GM12878 (cell line): ENCODE measurements at regions not wholly inside any gene's neighbourhood (a gene's known extent, or its start where the extent isn't known, plus 50 kb on each side); places are given as distances from the start of the nearest gene placed in this dataset.

Experiments
- BACH1 ChIP-seq: fragments of 450-650 bp; IDR thresholded peaks from 2 replicates; pipeline ENCODE4 v1.6.1; 2017; ENCODE audit warnings: mild to moderate bottlenecking, borderline replicate concordance
- BRCA1 ChIP-seq: IDR thresholded peaks from 2 replicates; pipeline ENCODE4 v1.6.1; 2011; ENCODE audit warnings: low read depth, low read length, improper control_type of control experiment
- NBN ChIP-seq: fragments of 450-650 bp; IDR thresholded peaks from 2 replicates; pipeline ENCODE4 v1.6.1; 2016
- SMARCA5 ChIP-seq: fragments of 450-650 bp; IDR thresholded peaks from 2 replicates; pipeline ENCODE4 v1.6.1; 2017; ENCODE audit warnings: mild to moderate bottlenecking
- TF ChIP-seq, protein P1 (sequence below): IDR thresholded peaks from 2 replicates; pipeline ENCODE4 v1.6.1; 2012; ENCODE audit warnings: improper control_type of control experiment, low read depth, low read length; ENCODE audit not compliant: insufficient replicate concordance
- TF ChIP-seq, protein P2 (sequence below): fragments of 450-650 bp; IDR thresholded peaks from 2 replicates; pipeline ENCODE4 v1.6.1; 2017; ENCODE audit warnings: mild to moderate bottlenecking, low read depth, inconsistent platforms; ENCODE audit not compliant: poor library complexity, severe bottlenecking
- TF ChIP-seq, protein P3 (sequence below): IDR thresholded peaks from 2 replicates; pipeline ENCODE4 v1.6.1; 2011; ENCODE audit warnings: mild to moderate bottlenecking, low read depth, low read length, moderate library complexity; ENCODE audit not compliant: insufficient replicate concordance

DNA sequence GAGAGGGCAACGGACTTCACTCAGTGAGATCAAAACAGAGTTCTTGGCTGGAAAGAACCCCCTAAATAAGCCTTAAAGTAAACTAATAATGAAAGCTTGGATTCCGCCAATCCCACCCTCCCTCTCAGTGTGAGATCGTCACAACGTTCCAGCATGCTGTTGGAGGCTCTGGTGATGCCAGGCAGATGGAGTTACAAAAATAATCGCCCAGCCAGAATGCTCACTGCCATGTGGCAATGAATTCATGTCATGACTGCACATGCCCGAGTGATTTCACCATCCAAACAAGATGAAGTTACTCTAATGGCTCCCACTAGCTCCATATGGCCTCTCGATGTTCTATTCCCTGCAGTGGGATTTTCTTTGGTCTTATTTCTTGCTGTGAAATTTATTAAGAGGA lies 248.0 kb downstream of the SPATA18 start (continued):
- TF ChIP-seq, protein P1, sequence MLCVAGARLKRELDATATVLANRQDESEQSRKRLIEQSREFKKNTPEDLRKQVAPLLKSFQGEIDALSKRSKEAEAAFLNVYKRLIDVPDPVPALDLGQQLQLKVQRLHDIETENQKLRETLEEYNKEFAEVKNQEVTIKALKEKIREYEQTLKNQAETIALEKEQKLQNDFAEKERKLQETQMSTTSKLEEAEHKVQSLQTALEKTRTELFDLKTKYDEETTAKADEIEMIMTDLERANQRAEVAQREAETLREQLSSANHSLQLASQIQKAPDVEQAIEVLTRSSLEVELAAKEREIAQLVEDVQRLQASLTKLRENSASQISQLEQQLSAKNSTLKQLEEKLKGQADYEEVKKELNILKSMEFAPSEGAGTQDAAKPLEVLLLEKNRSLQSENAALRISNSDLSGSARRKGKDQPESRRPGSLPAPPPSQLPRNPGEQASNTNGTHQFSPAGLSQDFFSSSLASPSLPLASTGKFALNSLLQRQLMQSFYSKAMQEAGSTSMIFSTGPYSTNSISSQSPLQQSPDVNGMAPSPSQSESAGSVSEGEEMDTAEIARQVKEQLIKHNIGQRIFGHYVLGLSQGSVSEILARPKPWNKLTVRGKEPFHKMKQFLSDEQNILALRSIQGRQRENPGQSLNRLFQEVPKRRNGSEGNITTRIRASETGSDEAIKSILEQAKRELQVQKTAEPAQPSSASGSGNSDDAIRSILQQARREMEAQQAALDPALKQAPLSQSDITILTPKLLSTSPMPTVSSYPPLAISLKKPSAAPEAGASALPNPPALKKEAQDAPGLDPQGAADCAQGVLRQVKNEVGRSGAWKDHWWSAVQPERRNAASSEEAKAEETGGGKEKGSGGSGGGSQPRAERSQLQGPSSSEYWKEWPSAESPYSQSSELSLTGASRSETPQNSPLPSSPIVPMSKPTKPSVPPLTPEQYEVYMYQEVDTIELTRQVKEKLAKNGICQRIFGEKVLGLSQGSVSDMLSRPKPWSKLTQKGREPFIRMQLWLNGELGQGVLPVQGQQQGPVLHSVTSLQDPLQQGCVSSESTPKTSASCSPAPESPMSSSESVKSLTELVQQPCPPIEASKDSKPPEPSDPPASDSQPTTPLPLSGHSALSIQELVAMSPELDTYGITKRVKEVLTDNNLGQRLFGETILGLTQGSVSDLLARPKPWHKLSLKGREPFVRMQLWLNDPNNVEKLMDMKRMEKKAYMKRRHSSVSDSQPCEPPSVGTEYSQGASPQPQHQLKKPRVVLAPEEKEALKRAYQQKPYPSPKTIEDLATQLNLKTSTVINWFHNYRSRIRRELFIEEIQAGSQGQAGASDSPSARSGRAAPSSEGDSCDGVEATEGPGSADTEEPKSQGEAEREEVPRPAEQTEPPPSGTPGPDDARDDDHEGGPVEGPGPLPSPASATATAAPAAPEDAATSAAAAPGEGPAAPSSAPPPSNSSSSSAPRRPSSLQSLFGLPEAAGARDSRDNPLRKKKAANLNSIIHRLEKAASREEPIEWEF, result no peak
- no peak for TF ChIP-seq BACH1
- TF ChIP-seq, protein P2, sequence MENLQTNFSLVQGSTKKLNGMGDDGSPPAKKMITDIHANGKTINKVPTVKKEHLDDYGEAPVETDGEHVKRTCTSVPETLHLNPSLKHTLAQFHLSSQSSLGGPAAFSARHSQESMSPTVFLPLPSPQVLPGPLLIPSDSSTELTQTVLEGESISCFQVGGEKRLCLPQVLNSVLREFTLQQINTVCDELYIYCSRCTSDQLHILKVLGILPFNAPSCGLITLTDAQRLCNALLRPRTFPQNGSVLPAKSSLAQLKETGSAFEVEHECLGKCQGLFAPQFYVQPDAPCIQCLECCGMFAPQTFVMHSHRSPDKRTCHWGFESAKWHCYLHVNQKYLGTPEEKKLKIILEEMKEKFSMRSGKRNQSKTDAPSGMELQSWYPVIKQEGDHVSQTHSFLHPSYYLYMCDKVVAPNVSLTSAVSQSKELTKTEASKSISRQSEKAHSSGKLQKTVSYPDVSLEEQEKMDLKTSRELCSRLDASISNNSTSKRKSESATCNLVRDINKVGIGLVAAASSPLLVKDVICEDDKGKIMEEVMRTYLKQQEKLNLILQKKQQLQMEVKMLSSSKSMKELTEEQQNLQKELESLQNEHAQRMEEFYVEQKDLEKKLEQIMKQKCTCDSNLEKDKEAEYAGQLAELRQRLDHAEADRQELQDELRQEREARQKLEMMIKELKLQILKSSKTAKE, result no peak
- TF ChIP-seq SMARCA5, result no peak
- TF ChIP-seq BRCA1, result no peak
- no peak for TF ChIP-seq NBN
- TF ChIP-seq, protein P3, sequence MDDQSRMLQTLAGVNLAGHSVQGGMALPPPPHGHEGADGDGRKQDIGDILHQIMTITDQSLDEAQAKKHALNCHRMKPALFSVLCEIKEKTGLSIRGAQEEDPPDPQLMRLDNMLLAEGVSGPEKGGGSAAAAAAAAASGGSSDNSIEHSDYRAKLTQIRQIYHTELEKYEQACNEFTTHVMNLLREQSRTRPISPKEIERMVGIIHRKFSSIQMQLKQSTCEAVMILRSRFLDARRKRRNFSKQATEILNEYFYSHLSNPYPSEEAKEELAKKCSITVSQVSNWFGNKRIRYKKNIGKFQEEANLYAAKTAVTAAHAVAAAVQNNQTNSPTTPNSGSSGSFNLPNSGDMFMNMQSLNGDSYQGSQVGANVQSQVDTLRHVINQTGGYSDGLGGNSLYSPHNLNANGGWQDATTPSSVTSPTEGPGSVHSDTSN, result no peak
